GM12875 (cell line): ENCODE measurements at regions not wholly inside any gene's neighbourhood (a gene's known extent, or its start where the extent isn't known, plus 50 kb on each side); places are given as distances from the start of the nearest gene placed in this dataset.

Source experiments
- H3K4me3 ChIP-seq: one replicate; pipeline ENCODE4 v1.5.1; 2011; ENCODE audit warnings: low read depth, low read length, control low read depth
- CTCF ChIP-seq: IDR thresholded peaks from 2 replicates; pipeline ENCODE4 v1.5.1; 2011; ENCODE audit warnings: low read depth, mild to moderate bottlenecking, control low read depth, inconsistent platforms, low read length, moderate library complexity, borderline replicate concordance; ENCODE audit not compliant: insufficient read depth

- TF ChIP-seq CTCF = no peak
These were observed 321.1 kb downstream of the PIK3C3 start for GRCh38 chr18:42275949-42276730.

GRCh38 chr18:42281124-42281523 is 326.1 kb downstream of the PIK3C3 start:
- H3K4me3 ChIP-seq = no peak overlapping the region
- TF ChIP-seq CTCF = no peak

More at GRCh38 chr18:42275949-42276730, 321.1 kb downstream of the PIK3C3 start:
- H3K4me3 ChIP-seq = no peak overlapping the region

- TF ChIP-seq CTCF = no peak
- H3K4me3 ChIP-seq = no peak overlapping the region
These were observed 326.8 kb downstream of the PIK3C3 start for GRCh38 chr18:42281851-42282250.

GRCh38 chr18:42287047-42287446 is 332.0 kb downstream of the PIK3C3 start:
- no peak for TF ChIP-seq CTCF
- no peak overlapping the region for H3K4me3 ChIP-seq

GRCh38 chr18:42288129-42288528 is 333.1 kb downstream of the PIK3C3 start:
- TF ChIP-seq CTCF = no peak
- H3K4me3 ChIP-seq = no peak overlapping the region

- no peak for TF ChIP-seq CTCF
- H3K4me3 ChIP-seq = no peak overlapping the region
These were observed 334.5 kb downstream of the PIK3C3 start for GRCh38 chr18:42289526-42289925.
